Upper lobe of left lung (tissue), 4 donors: ENCODE measurements at regions not wholly inside any gene's neighbourhood (a gene's known extent, or its start where the extent isn't known, plus 50 kb on each side); places are given as distances from the start of the nearest gene placed in this dataset.

Source experiments
- CTCF ChIP-seq, 6 experiments: fragments of 450-650 bp in 4 of 6; fragments of 200-600 bp in 2 of 6; sonication (generic) in 2 of 6; IDR thresholded peaks; one replicate each; pipeline ENCODE4 v1.5.1; 2016 to 2019; ENCODE audit warnings: antibody characterized with exemption in 6 of 6
- EP300 ChIP-seq, 4 donors: sonication (generic); formaldehyde crosslinking; IDR thresholded peaks; one replicate each; pipeline ENCODE4 v1.5.1; 2017; ENCODE audit warnings: antibody characterized with exemption in 4 of 4, control low read depth in 2 of 4
- POLR2A ChIP-seq, 4 donors: fragments of 450-650 bp; IDR thresholded peaks; one replicate each; pipeline ENCODE4 v1.5.1; 2016 to 2017; ENCODE audit warnings: antibody characterized with exemption in 4 of 4, mild to moderate bottlenecking in 2 of 4
- POLR2AphosphoS5 ChIP-seq, 2 donors: sonication (generic); formaldehyde crosslinking; IDR thresholded peaks; one replicate each; pipeline ENCODE4 v1.5.1; 2017; ENCODE audit warnings: antibody characterized with exemption in 2 of 2

- TF ChIP-seq CTCF (IDR thresholded peaks at IDR 0.05): no peak
- TF ChIP-seq POLR2AphosphoS5 (IDR thresholded peaks at IDR 0.05): no peak
- TF ChIP-seq EP300 (IDR thresholded peaks at IDR 0.05): peak in 2 of 4 donors; percentile 11 to 19
- TF ChIP-seq POLR2A (IDR thresholded peaks at IDR 0.05): no peak
Observed at GRCh38 chr3:65168547-65168946, 480.7 kb upstream of the ADAMTS9 start.
